OCI-LY1 (cell line): ENCODE measurements at regions not wholly inside any gene's neighbourhood (a gene's known extent, or its start where the extent isn't known, plus 50 kb on each side); places are given as distances from the start of the nearest gene placed in this dataset.

Source experiments
- H2AFZ ChIP-seq: fragments of 200-600 bp; sonication (generic), shearing (Covaris generic); 2 replicates; pipeline ENCODE4 v1.6.0; 2014; ENCODE audit warnings: antibody characterized with exemption, mild to moderate bottlenecking, low read length
- H3F3A ChIP-seq: fragments of 200-600 bp; sonication (generic), shearing (Covaris generic); 2 replicates; pipeline ENCODE4 v1.6.0; 2014; ENCODE audit warnings: mild to moderate bottlenecking, antibody characterized with exemption, low read length, moderate library complexity; ENCODE audit not compliant: insufficient read depth
- H3K27ac ChIP-seq: fragments of 200-600 bp; sonication (generic); 2 replicates; pipeline ENCODE4 v1.5.1; 2014; ENCODE audit warnings: low read length, mixed run types, mild to moderate bottlenecking, low read depth; ENCODE audit not compliant: poor library complexity, severe bottlenecking
- H3K27me3 ChIP-seq: fragments of 200-600 bp; sonication (generic); 2 replicates; pipeline ENCODE4 v1.6.0; 2014; ENCODE audit warnings: antibody characterized with exemption, mild to moderate bottlenecking, low read length, moderate library complexity; ENCODE audit not compliant: insufficient read depth
- H3K36me3 ChIP-seq: fragments of 200-600 bp; sonication (generic); 2 replicates; pipeline ENCODE4 v1.6.1; 2014; ENCODE audit warnings: mild to moderate bottlenecking, antibody characterized with exemption, low read length, moderate library complexity, mixed read lengths; ENCODE audit not compliant: insufficient read depth
- H3K4me1 ChIP-seq: fragments of 200-600 bp; sonication (generic); 2 replicates; pipeline ENCODE4 v1.5.1; 2014; ENCODE audit warnings: mild to moderate bottlenecking, low read length, moderate library complexity; ENCODE audit not compliant: insufficient read depth, severe bottlenecking
- H3K4me2 ChIP-seq: fragments of 200-600 bp; sonication (generic), shearing (Covaris generic); 2 replicates; pipeline ENCODE4 v1.6.1; 2014; ENCODE audit warnings: low read length
- H3K4me3 ChIP-seq: fragments of 200-600 bp; sonication (generic); 2 replicates; pipeline ENCODE4 v1.5.1; 2014; ENCODE audit warnings: low read length, low read depth, mild to moderate bottlenecking, mixed read lengths; ENCODE audit not compliant: poor library complexity, severe bottlenecking
- H3K79me2 ChIP-seq: fragments of 200-600 bp; shearing (Covaris generic); 2 replicates; pipeline ENCODE4 v1.6.1; 2016; ENCODE audit warnings: mixed run types, low read length, mixed read lengths; ENCODE audit not compliant: insufficient read depth
- H3K9ac ChIP-seq: fragments of 200-600 bp; sonication (generic), shearing (Covaris generic); 2 replicates; pipeline ENCODE4 v1.6.1; 2014; ENCODE audit warnings: mild to moderate bottlenecking, low read length, mixed read lengths
- H3K9me2 ChIP-seq: fragments of 200-600 bp; sonication (generic), shearing (Covaris generic); 2 replicates; pipeline ENCODE4 v1.6.1; 2014; ENCODE audit warnings: low read depth, mild to moderate bottlenecking, low read length, mixed read lengths
- H3K9me3 ChIP-seq: fragments of 200-600 bp; shearing (Covaris generic); 2 replicates; pipeline ENCODE4 v1.6.1; 2014; ENCODE audit warnings: low read length, mixed read lengths
- H4K20me1 ChIP-seq: fragments of 200-600 bp; sonication (generic), shearing (Covaris generic); 2 replicates; pipeline ENCODE4 v1.6.0; 2016; ENCODE audit warnings: mild to moderate bottlenecking, low read length; ENCODE audit not compliant: insufficient read depth
- CTCF ChIP-seq: fragments of 200-600 bp; sonication (generic), shearing (Covaris generic); IDR thresholded peaks from 2 replicates; pipeline ENCODE4 v1.5.1; 2017; ENCODE audit warnings: mild to moderate bottlenecking, antibody characterized with exemption, low read length, moderate library complexity, mixed read lengths
- EZH2 ChIP-seq: fragments of 200-600 bp; sonication (generic), shearing (Covaris generic); IDR thresholded peaks from 2 replicates; pipeline ENCODE4 v1.8.0; 2017; ENCODE audit warnings: borderline replicate concordance, mixed run types, mild to moderate bottlenecking, antibody characterized with exemption, low read length, moderate library complexity, mixed read lengths

GRCh38 chr5:154603953-154604679, 126.1 kb upstream of the HAND1 start:
- H3K27me3 ChIP-seq, result peaks cover 5% of the 10 kb centered on the region; the same call in 1 of the 2 replicates
- H3K36me3 ChIP-seq, result no peaks in the 10 kb centered on the region
- TF ChIP-seq EZH2, result no peak
- H3K79me2 ChIP-seq, result no peaks in the 10 kb centered on the region
- no peaks in the 10 kb centered on the region for H3F3A ChIP-seq
- no peaks in the 10 kb centered on the region for H3K9me3 ChIP-seq
- no peaks in the 10 kb centered on the region for H3K4me1 ChIP-seq
- no peak overlapping the region for H3K27ac ChIP-seq
- no peaks in the 10 kb centered on the region for H3K9me2 ChIP-seq
- H3K9ac ChIP-seq, result no peak overlapping the region
- no peaks in the 10 kb centered on the region for H4K20me1 ChIP-seq
- no peak overlapping the region for H2AFZ ChIP-seq
- no peak overlapping the region for H3K4me3 ChIP-seq
- H3K4me2 ChIP-seq, result no peak overlapping the region

- no peaks in the 10 kb centered on the region for H3K9me3 ChIP-seq
- H3K4me2 ChIP-seq, result no peak overlapping the region
- no peak overlapping the region for H3K4me3 ChIP-seq
- H3K9ac ChIP-seq, result no peak overlapping the region
- H4K20me1 ChIP-seq, result no peaks in the 10 kb centered on the region
- H3K36me3 ChIP-seq, result no peaks in the 10 kb centered on the region
- H3K79me2 ChIP-seq, result no peaks in the 10 kb centered on the region
- H3K27ac ChIP-seq, result no peak overlapping the region
- peaks cover 5% of the 10 kb centered on the region; the same call in 1 of the 2 replicates for H3K27me3 ChIP-seq
- no peak overlapping the region for H2AFZ ChIP-seq
- H3K4me1 ChIP-seq, result no peaks in the 10 kb centered on the region
- no peaks in the 10 kb centered on the region for H3F3A ChIP-seq
- no peaks in the 10 kb centered on the region for H3K9me2 ChIP-seq
- TF ChIP-seq EZH2, result no peak
- TF ChIP-seq CTCF, result no peak
These were observed 125.5 kb upstream of the HAND1 start for GRCh38 chr5:154603485-154603884.

- Histone ChIP-seq H3K9me3 (no peaks in the 10 kb centered on the region), H3K36me3 (no peaks in the 10 kb centered on the region), H2AFZ (no peak overlapping the region), H3K4me1 (no peaks in the 10 kb centered on the region), H3K27ac (no peak overlapping the region), H4K20me1 (no peaks in the 10 kb centered on the region), H3K79me2 (no peaks in the 10 kb centered on the region), H3K9ac (no peak overlapping the region), H3K27me3 (peaks cover 8% of the 10 kb centered on the region; the same call in 1 of the 2 replicates), H3F3A (no peaks in the 10 kb centered on the region), H3K4me2 (no peak overlapping the region), H3K9me2 (no peaks in the 10 kb centered on the region), H3K4me3 (no peak overlapping the region)
- TF ChIP-seq CTCF (no peak), EZH2 (no peak)
These were observed 125.0 kb upstream of the HAND1 start for GRCh38 chr5:154603011-154603410.

GRCh38 chr5:154601014-154601413, 123.0 kb upstream of the HAND1 start:
- H3K27me3 ChIP-seq, result peaks cover 12% of the 10 kb centered on the region; the same call in 1 of the 2 replicates
- H2AFZ ChIP-seq, result no peak overlapping the region

More at GRCh38 chr5:154601014-154601413, 123.0 kb upstream of the HAND1 start:
- no peak overlapping the region for H3K4me2 ChIP-seq
- H4K20me1 ChIP-seq, result no peaks in the 10 kb centered on the region
- no peak overlapping the region for H3K4me3 ChIP-seq
- H3K9ac ChIP-seq, result no peak overlapping the region
- H3K4me1 ChIP-seq, result no peaks in the 10 kb centered on the region
- TF ChIP-seq CTCF (no peak), EZH2 (no peak)
- no peaks in the 10 kb centered on the region for H3K36me3 ChIP-seq
- H3K9me2 ChIP-seq, result no peaks in the 10 kb centered on the region
- H3K27ac ChIP-seq, result no peak overlapping the region
- no peaks in the 10 kb centered on the region for H3K9me3 ChIP-seq
- H3K79me2 ChIP-seq, result no peaks in the 10 kb centered on the region
- H3F3A ChIP-seq, result no peaks in the 10 kb centered on the region
